SU-DHL-6 (cell line): ENCODE measurements at regions not wholly inside any gene's neighbourhood (a gene's known extent, or its start where the extent isn't known, plus 50 kb on each side); places are given as distances from the start of the nearest gene placed in this dataset.

Experiments
- EZH2phosphoT487 ChIP-seq: fragments of 200-600 bp; sonication (generic), shearing (Covaris generic); conservative IDR thresholded peaks from 2 replicates; pipeline ENCODE4 v1.6.1; 2018; ENCODE audit warnings: mild to moderate bottlenecking, antibody characterized with exemption, low read length, moderate library complexity, mixed read lengths
- TF ChIP-seq, protein P1 (sequence below): fragments of 200-600 bp; sonication (generic); IDR thresholded peaks from one replicate; pipeline ENCODE4 v1.5.1; 2017; ENCODE audit warnings: antibody characterized with exemption, mild to moderate bottlenecking, low read length, moderate library complexity; ENCODE audit not compliant: insufficient read depth, poor library complexity, severe bottlenecking

GRCh38 chr6:85971238-85971637 is 328.6 kb upstream of the SYNCRIP start:
- TF ChIP-seq, protein P1, sequence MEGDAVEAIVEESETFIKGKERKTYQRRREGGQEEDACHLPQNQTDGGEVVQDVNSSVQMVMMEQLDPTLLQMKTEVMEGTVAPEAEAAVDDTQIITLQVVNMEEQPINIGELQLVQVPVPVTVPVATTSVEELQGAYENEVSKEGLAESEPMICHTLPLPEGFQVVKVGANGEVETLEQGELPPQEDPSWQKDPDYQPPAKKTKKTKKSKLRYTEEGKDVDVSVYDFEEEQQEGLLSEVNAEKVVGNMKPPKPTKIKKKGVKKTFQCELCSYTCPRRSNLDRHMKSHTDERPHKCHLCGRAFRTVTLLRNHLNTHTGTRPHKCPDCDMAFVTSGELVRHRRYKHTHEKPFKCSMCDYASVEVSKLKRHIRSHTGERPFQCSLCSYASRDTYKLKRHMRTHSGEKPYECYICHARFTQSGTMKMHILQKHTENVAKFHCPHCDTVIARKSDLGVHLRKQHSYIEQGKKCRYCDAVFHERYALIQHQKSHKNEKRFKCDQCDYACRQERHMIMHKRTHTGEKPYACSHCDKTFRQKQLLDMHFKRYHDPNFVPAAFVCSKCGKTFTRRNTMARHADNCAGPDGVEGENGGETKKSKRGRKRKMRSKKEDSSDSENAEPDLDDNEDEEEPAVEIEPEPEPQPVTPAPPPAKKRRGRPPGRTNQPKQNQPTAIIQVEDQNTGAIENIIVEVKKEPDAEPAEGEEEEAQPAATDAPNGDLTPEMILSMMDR, result no peak
- TF ChIP-seq EZH2phosphoT487, result no peak
